AG10803 (cell line): ENCODE measurements at regions not wholly inside any gene's neighbourhood (a gene's known extent, or its start where the extent isn't known, plus 50 kb on each side); places are given as distances from the start of the nearest gene placed in this dataset.
A peak's percentile ranks its signal among the peaks of the same experiment; 100 is the strongest.

Experiments
- DNase-seq: peaks from one replicate; pipeline ENCODE4 v3.0.0; 2010; ENCODE audit warnings: low read depth
- H3K4me3 ChIP-seq: 2 replicates; pipeline ENCODE4 v1.5.1; 2011; ENCODE audit warnings: mild to moderate bottlenecking, low read length, control low read depth
- TF ChIP-seq, protein P1 (sequence below): conservative IDR thresholded peaks from 2 replicates; pipeline ENCODE4 v1.5.1; 2011; ENCODE audit warnings: mild to moderate bottlenecking, low read length, control low read depth, inconsistent platforms

GRCh38 chr1:94597701-94598100 is 56.1 kb upstream of the F3 start:
- H3K4me3 ChIP-seq = no peak overlapping the region
- DNase-seq = peak; percentile 79
- TF ChIP-seq, protein P1, sequence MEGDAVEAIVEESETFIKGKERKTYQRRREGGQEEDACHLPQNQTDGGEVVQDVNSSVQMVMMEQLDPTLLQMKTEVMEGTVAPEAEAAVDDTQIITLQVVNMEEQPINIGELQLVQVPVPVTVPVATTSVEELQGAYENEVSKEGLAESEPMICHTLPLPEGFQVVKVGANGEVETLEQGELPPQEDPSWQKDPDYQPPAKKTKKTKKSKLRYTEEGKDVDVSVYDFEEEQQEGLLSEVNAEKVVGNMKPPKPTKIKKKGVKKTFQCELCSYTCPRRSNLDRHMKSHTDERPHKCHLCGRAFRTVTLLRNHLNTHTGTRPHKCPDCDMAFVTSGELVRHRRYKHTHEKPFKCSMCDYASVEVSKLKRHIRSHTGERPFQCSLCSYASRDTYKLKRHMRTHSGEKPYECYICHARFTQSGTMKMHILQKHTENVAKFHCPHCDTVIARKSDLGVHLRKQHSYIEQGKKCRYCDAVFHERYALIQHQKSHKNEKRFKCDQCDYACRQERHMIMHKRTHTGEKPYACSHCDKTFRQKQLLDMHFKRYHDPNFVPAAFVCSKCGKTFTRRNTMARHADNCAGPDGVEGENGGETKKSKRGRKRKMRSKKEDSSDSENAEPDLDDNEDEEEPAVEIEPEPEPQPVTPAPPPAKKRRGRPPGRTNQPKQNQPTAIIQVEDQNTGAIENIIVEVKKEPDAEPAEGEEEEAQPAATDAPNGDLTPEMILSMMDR = no peak

GRCh38 chr1:94596260-94596659 is 54.7 kb upstream of the F3 start:
- no peak for DNase-seq
- TF ChIP-seq, protein P1 = no peak
- no peak overlapping the region for H3K4me3 ChIP-seq

DNA sequence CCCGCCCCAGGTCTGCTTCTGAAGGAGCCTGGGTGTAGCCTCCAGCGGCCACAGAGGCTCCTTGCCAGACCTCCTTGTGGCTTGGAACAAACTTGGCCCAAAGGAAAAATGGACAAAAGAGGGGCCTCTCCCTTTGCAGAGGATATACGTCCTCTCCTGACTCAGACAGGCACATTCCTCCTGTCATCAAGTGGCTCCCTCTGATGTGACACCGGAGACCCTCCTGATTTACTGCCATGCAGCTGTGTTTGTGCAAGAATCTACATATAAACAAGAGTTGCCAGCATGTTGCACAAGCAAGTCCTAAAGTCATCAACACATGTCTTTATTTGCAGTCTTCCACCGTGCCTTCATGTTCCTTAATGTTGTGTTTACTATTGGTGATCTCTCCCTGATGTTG is 54.1 kb upstream of the F3 start:
- TF ChIP-seq, protein P1 = no peak
- DNase-seq = peak; percentile 80
- no peak overlapping the region for H3K4me3 ChIP-seq

- H3K4me3 ChIP-seq = no peak overlapping the region
- TF ChIP-seq, protein P1 = no peak
- no peak for DNase-seq
Measured at GRCh38 chr1:94593611-94594010, 52.1 kb upstream of the F3 start.

- TF ChIP-seq, protein P1 = no peak
- H3K4me3 ChIP-seq = no peak overlapping the region
- DNase-seq = no peak
Measured at GRCh38 chr1:94592571-94592920, 51.0 kb upstream of the F3 start.

DNA sequence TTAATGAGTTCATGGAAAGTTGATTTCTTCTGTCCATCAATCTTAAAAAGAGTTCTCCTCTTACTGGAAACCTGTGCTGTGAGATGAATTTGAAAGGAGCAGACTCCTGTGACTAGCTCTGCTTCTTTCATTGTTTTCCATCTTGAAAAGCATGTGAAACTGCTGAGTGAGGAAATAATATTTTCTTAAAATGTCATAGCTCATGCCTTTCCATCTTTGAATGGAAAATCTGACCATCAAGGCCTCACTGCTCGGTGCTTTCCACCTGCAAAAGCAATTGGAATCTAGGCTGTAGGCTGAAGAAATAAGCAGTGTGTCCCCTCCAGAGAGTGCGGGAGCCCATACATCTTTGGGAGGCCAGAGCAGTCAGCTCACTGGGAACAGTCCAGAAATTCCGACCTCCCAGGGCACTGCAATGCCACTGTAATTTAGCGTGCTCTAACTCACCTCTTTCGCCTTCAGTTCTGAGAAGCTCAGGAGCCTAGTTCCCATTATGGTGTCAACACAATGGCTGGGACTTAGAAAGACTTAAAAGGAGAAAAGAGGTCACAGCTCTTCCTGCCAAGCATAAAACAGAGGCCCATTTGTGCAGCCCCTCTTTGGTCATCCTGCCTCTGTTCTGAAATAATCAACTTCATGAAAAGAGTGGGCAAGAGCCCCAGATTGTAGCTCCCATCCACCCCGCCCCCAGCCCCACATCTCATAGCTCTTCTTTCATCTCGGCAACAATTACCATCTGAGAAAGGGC is 50.4 kb upstream of the F3 start:
- no peak overlapping the region for H3K4me3 ChIP-seq
- TF ChIP-seq, protein P1 = no peak
- DNase-seq = no peak
